H9 (cell line): ENCODE measurements at regions not wholly inside any gene's neighbourhood (a gene's known extent, or its start where the extent isn't known, plus 50 kb on each side); places are given as distances from the start of the nearest gene placed in this dataset.

Source experiments
- DNase-seq: peaks from one replicate; pipeline ENCODE4 v3.0.0-alpha.2; 2017
- H2AFZ ChIP-seq: one replicate; pipeline ENCODE4 v1.6.1; 2013; ENCODE audit warnings: mild to moderate bottlenecking, low read length, control low read depth, moderate library complexity
- H2AK5ac ChIP-seq: 2 replicates; pipeline ENCODE4 v1.6.1; 2013; ENCODE audit warnings: low read length, control low read depth, mixed read lengths; ENCODE audit not compliant: insufficient read length
- H2BK120ac ChIP-seq: one replicate; pipeline ENCODE4 v1.6.1; 2013; ENCODE audit warnings: low read depth, mild to moderate bottlenecking, low read length, control low read depth, inconsistent platforms; ENCODE audit not compliant: poor library complexity, severe bottlenecking
- H2BK12ac ChIP-seq: 2 replicates; pipeline ENCODE4 v1.6.1; 2013; ENCODE audit warnings: low read length, control low read depth, mixed read lengths, low read depth; ENCODE audit not compliant: insufficient read length
- H2BK15ac ChIP-seq: 2 replicates; pipeline ENCODE4 v1.6.1; 2013; ENCODE audit warnings: low read depth, low read length, control low read depth
- H2BK20ac ChIP-seq: one replicate; pipeline ENCODE4 v1.6.1; 2013; ENCODE audit warnings: low read depth, mild to moderate bottlenecking, low read length, control low read depth, inconsistent platforms; ENCODE audit not compliant: poor library complexity, severe bottlenecking
- H2BK5ac ChIP-seq: 2 replicates; pipeline ENCODE4 v1.6.1; 2013; ENCODE audit warnings: low read length, control low read depth, mixed read lengths; ENCODE audit not compliant: insufficient read length
- H3K14ac ChIP-seq: 2 replicates; pipeline ENCODE4 v1.6.1; 2013; ENCODE audit warnings: low read length, control low read depth; ENCODE audit not compliant: insufficient read depth
- H3K18ac ChIP-seq: 2 replicates; pipeline ENCODE4 v1.6.1; 2013; ENCODE audit warnings: low read depth, mild to moderate bottlenecking, mixed read lengths, low read length, control low read depth; ENCODE audit not compliant: insufficient read length
- H3K23ac ChIP-seq: 2 replicates; pipeline ENCODE4 v1.6.1; 2013; ENCODE audit warnings: low read length, control low read depth, mixed read lengths, low read depth; ENCODE audit not compliant: insufficient read length
- H3K23me2 ChIP-seq: 2 replicates; pipeline ENCODE4 v1.6.1; 2013; ENCODE audit warnings: low read depth, mild to moderate bottlenecking, mixed read lengths, low read length, control low read depth; ENCODE audit not compliant: insufficient read length, poor library complexity, severe bottlenecking
- H3K27ac ChIP-seq: 2 replicates; pipeline ENCODE4 v1.5.1; 2013; ENCODE audit warnings: low read length, control low read depth, mixed read lengths, low read depth; ENCODE audit not compliant: insufficient read length
- H3K27me3 ChIP-seq: 2 replicates; pipeline ENCODE4 v1.6.1; 2013; ENCODE audit warnings: low read length, control low read depth, inconsistent platforms; ENCODE audit not compliant: insufficient read depth
- H3K4ac ChIP-seq: 2 replicates; pipeline ENCODE4 v1.6.1; 2013; ENCODE audit warnings: low read depth, mild to moderate bottlenecking, control low read depth, inconsistent platforms, low read length, moderate library complexity
- H3K4me1 ChIP-seq: 2 replicates; pipeline ENCODE4 v1.6.1; 2013; ENCODE audit warnings: low read length, control low read depth, inconsistent platforms; ENCODE audit not compliant: insufficient read depth
- H3K4me2 ChIP-seq: 2 replicates; pipeline ENCODE4 v1.6.1; 2013; ENCODE audit warnings: low read length, control low read depth, mixed read lengths; ENCODE audit not compliant: insufficient read length, insufficient read depth
- H3K56ac ChIP-seq: 2 replicates; pipeline ENCODE4 v1.6.1; 2013; ENCODE audit warnings: low read depth, mild to moderate bottlenecking, mixed read lengths, low read length, control low read depth; ENCODE audit not compliant: insufficient read length
- H3K79me1 ChIP-seq: 2 replicates; pipeline ENCODE4 v1.6.1; 2013; ENCODE audit warnings: low read depth, mild to moderate bottlenecking, moderate library complexity, low read length, control low read depth, inconsistent platforms; ENCODE audit not compliant: insufficient read depth, poor library complexity, severe bottlenecking
- H3K79me2 ChIP-seq: 2 replicates; pipeline ENCODE4 v1.6.1; 2013; ENCODE audit warnings: low read length, control low read depth, inconsistent platforms; ENCODE audit not compliant: insufficient read depth
- H3K9ac ChIP-seq: 2 replicates; pipeline ENCODE4 v1.6.1; 2013; ENCODE audit warnings: low read length, control low read depth, mixed read lengths; ENCODE audit not compliant: insufficient read length; ENCODE audit errors: extremely low read depth
- H3K9me3 ChIP-seq: one replicate; pipeline ENCODE4 v1.6.1; 2013; ENCODE audit warnings: low read depth, low read length, inconsistent platforms; ENCODE audit not compliant: control insufficient read depth
- H3T11ph ChIP-seq: one replicate; pipeline ENCODE4 v1.6.1; 2013; ENCODE audit warnings: mild to moderate bottlenecking, low read length, control low read depth, inconsistent platforms
- H4K20me1 ChIP-seq: one replicate; pipeline ENCODE4 v1.6.1; 2013; ENCODE audit not compliant: control insufficient read depth, insufficient read length, insufficient read depth
- H4K5ac ChIP-seq: 2 replicates; pipeline ENCODE4 v1.6.1; 2013; ENCODE audit warnings: low read depth, mild to moderate bottlenecking, mixed read lengths, low read length, control low read depth; ENCODE audit not compliant: insufficient read length
- H4K8ac ChIP-seq: replicated peaks from 2 replicates; pipeline ENCODE4 v1.6.1; 2013; ENCODE audit warnings: low read length, control low read depth, mixed read lengths, low read depth; ENCODE audit not compliant: insufficient read length
- H4K91ac ChIP-seq: 2 replicates; pipeline ENCODE4 v1.6.1; 2013; ENCODE audit warnings: low read depth, mild to moderate bottlenecking, moderate library complexity, mixed read lengths, low read length, control low read depth; ENCODE audit not compliant: insufficient read length
- H3K27ac Mint-ChIP-seq, 3 experiments: 2 replicates in 2 of 3; 3 replicates in 1 of 3; pipeline ENCODE4 v1.8.0; 2020 to 2021; ENCODE audit warnings: mixed read lengths in 3 of 3, mild to moderate bottlenecking in 1 of 3, moderate library complexity in 1 of 3
- H3K27me3 Mint-ChIP-seq: 2 replicates; pipeline ENCODE4 v1.8.0; 2021; ENCODE audit warnings: low read depth, mild to moderate bottlenecking, moderate library complexity, mixed read lengths
- H3K36me3 Mint-ChIP-seq, 3 experiments: 2 replicates in 2 of 3; 3 replicates in 1 of 3; pipeline ENCODE4 v1.8.0; 2020 to 2021; ENCODE audit warnings: low read depth in 3 of 3, mixed read lengths in 3 of 3; ENCODE audit not compliant: insufficient read depth in 1 of 3
- H3K4me1 Mint-ChIP-seq, 2 experiments: 2 replicates each; pipeline ENCODE4 v1.8.0; 2020; ENCODE audit warnings: mixed read lengths in 2 of 2
- H3K4me3 Mint-ChIP-seq, 2 experiments: 2 replicates in 1 of 2; 3 replicates in 1 of 2; pipeline ENCODE4 v1.8.0; 2020 to 2021; ENCODE audit warnings: mild to moderate bottlenecking in 2 of 2, mixed read lengths in 2 of 2, moderate library complexity in 1 of 2
- H3K9me3 Mint-ChIP-seq, 2 experiments: 2 replicates in 1 of 2; 3 replicates in 1 of 2; pipeline ENCODE4 v1.8.0; 2020; ENCODE audit warnings: mild to moderate bottlenecking in 2 of 2, mixed read lengths in 2 of 2, moderate library complexity in 1 of 2
- WGBS: extraction: QIAGEN DNeasy Blood & Tissue Kit; methylation state at CpG from one replicate; pipeline ENCODE4 v1.1.7; 2013; ENCODE audit warnings: missing lambda C conversion rate, low lambda C conversion rate, mixed read lengths; ENCODE audit not compliant: insufficient read length; ENCODE audit errors: extremely low coverage; 5-methylcytosine and 5-hydroxymethylcytosine counted together
- TF ChIP-seq, protein P1 (sequence below): fragments of 200-600 bp; sonication (generic); conservative IDR thresholded peaks from 3 replicates; pipeline ENCODE4 v1.8.0; 2021; ENCODE audit warnings: antibody characterized with exemption, mild to moderate bottlenecking

DNA sequence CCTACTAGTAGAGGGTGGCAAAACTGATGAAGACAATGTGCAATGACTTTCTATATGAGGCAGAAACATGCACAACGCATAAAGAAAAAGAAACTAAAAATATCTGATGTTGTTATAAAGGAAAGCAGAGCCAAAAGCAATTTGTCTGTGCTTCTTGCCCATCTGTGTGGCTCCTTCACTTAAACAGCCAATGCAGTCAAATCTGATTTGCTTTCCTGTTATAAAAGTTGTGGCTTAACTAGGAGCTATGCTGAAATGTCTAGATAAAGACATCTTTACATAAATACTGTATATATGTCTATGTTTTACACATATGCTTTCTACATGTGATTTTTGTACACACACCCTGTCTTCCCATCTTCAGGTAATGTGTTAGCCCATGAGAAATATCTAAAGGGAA lies 508.2 kb downstream of the CETN3 start:
- H2BK120ac ChIP-seq, result no peak overlapping the region
- H3K23me2 ChIP-seq, result no peaks in the 10 kb centered on the region
- H3K9me3 ChIP-seq, result no peaks in the 10 kb centered on the region
- peaks cover 0 to 3% (median 0%) of the 10 kb centered on the region in 3 experiments; a peak in 1 of 7 replicates for H3K36me3 Mint-ChIP-seq
- no peak overlapping the region for H4K8ac ChIP-seq
- H2BK20ac ChIP-seq, result no peak overlapping the region
- no peak overlapping the region for H3K14ac ChIP-seq
- no peaks in the 10 kb centered on the region for H3K4me1 ChIP-seq
- H3K27me3 Mint-ChIP-seq, result no peaks in the 10 kb centered on the region
- H3K27ac Mint-ChIP-seq, result no peak overlapping the region
- no peak overlapping the region for H3K27ac ChIP-seq
- no peaks in the 10 kb centered on the region for H3K79me2 ChIP-seq
- no peak overlapping the region for H3K23ac ChIP-seq
- no peaks in the 10 kb centered on the region for H3K4me1 Mint-ChIP-seq
- TF ChIP-seq, protein P1, sequence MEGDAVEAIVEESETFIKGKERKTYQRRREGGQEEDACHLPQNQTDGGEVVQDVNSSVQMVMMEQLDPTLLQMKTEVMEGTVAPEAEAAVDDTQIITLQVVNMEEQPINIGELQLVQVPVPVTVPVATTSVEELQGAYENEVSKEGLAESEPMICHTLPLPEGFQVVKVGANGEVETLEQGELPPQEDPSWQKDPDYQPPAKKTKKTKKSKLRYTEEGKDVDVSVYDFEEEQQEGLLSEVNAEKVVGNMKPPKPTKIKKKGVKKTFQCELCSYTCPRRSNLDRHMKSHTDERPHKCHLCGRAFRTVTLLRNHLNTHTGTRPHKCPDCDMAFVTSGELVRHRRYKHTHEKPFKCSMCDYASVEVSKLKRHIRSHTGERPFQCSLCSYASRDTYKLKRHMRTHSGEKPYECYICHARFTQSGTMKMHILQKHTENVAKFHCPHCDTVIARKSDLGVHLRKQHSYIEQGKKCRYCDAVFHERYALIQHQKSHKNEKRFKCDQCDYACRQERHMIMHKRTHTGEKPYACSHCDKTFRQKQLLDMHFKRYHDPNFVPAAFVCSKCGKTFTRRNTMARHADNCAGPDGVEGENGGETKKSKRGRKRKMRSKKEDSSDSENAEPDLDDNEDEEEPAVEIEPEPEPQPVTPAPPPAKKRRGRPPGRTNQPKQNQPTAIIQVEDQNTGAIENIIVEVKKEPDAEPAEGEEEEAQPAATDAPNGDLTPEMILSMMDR, result no peak
- no peaks in the 10 kb centered on the region for H3K79me1 ChIP-seq
- H4K20me1 ChIP-seq, result no peaks in the 10 kb centered on the region
- H3K56ac ChIP-seq, result no peak overlapping the region
- H3K18ac ChIP-seq, result no peak overlapping the region
- H2BK15ac ChIP-seq, result no peak overlapping the region
- no peak overlapping the region for H4K91ac ChIP-seq
- H2AK5ac ChIP-seq, result no peak overlapping the region
- no peak overlapping the region for H2AFZ ChIP-seq
- no peak overlapping the region for H3T11ph ChIP-seq
- H3K4me2 ChIP-seq, result no peak overlapping the region
- H2BK5ac ChIP-seq, result no peak overlapping the region
- no peak for DNase-seq
- no peak overlapping the region for H4K5ac ChIP-seq
- H3K9ac ChIP-seq, result no peak overlapping the region
- WGBS, result no CpG with 5 or more reads among the region's 1 CpG
- no peak overlapping the region for H3K4me3 Mint-ChIP-seq
- H3K4ac ChIP-seq, result no peak overlapping the region
- H3K9me3 Mint-ChIP-seq, result peaks cover 0 to 2% of the 10 kb centered on the region in 2 experiments; a peak in 3 of 5 replicates
- no peak overlapping the region for H2BK12ac ChIP-seq
- H3K27me3 ChIP-seq, result no peaks in the 10 kb centered on the region
